DMS 273 (cell line): ENCODE measurements at regions not wholly inside any gene's neighbourhood (a gene's known extent, or its start where the extent isn't known, plus 50 kb on each side); places are given as distances from the start of the nearest gene placed in this dataset.

Experiments used
- DNase-seq: peaks from one replicate; lab custom pipeline; 2025; ENCODE audit not compliant: unreplicated experiment; lab: John Stamatoyannopoulos, UW

DNA sequence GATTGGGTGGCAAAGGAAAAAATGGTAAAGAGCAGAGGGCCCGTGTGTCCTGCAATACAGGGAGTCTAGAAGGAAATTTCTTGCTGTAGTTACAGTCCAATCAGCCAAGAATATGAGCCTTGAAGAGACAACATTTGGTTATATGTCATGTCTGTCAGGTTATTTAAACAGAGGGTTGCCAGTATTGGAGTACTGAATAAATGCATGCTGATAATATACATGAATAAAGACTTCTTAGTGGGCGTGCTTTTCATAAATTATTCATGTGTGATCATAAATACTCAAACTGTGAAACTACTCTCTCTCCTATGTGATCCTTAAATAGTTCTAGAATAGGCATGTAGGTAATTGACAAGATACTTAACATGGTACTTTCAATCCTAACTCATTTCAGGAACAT is 249.0 kb downstream of the CRPPA start:
- no peak for DNase-seq

DNA sequence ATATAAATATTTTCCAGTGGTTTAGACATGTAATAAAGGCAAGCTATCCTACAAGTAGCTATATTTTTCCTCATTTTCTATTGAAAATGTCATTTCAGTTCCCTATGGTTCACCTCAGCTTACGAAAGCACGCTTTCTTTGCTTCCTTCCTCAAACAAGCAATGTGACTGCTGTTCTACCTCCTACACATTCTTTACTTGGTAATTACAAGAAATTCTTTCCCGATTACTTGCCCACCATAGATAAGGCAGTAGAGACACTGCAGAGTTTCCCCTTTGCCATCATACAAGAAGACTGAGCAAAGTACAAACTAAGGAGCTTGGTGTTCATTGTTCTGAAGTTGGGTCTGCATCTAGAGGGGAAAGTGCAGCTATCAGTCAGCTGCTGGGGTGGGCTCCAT is 249.4 kb downstream of the CRPPA start:
- no peak for DNase-seq

DNA sequence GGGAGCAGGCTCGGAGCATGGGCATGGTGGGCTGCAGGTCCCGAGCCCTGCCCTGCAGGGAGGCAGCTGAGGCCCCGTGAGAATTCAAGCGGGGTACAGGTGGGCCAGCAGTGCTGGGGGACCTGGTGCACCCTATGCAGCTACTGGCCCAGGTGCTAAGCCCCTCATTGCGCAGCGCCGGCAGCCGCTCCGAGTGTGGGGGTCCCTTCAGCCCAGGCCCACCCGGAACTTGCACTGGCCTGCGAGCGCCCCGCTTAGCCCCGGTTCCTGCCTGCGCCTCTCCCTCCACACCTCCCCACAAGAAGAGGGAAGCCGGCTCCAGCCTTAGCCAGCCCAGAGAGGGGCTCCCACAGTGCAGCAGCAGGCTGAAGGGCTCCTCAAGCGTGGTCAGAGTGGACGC is 250.7 kb downstream of the CRPPA start:
- DNase-seq = no peak

DNA sequence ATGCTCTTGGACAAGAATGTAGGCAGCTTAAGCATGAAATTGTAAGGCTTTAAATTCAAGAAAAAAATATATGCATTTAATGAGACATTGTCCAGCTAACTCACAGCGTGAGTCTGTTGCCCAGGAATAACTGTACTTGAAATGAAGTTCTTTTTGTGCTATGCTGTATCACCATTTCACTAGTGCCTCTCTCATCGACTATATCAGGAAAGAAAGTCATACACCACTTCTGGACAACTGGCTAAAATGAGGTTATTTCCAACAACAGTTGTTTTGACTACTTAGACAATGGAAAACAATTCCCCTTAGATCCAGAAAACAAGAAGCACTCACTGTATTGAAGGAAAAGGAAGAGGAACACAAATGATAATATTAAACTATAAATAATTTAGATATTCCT is 251.8 kb downstream of the CRPPA start:
- DNase-seq = no peak

DNA sequence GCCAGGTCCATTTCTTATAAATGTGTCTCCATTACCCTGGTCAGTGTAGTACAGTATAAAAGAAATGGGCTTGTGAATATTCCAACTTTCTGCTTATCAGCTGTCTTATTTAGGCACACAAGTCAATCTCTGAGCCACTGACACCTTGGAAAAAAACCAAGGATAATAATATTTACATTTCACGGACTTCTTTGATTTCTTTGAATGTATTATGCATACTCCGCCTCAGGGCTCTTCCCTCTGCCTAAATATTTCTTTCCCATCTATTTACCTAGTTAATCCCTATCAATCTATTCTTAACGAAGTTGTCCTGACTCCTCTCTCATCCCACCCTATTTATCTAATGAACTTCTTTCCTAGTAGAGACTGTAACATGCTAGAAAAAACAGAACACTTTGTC is 253.8 kb downstream of the CRPPA start:
- DNase-seq = no peak

DNA sequence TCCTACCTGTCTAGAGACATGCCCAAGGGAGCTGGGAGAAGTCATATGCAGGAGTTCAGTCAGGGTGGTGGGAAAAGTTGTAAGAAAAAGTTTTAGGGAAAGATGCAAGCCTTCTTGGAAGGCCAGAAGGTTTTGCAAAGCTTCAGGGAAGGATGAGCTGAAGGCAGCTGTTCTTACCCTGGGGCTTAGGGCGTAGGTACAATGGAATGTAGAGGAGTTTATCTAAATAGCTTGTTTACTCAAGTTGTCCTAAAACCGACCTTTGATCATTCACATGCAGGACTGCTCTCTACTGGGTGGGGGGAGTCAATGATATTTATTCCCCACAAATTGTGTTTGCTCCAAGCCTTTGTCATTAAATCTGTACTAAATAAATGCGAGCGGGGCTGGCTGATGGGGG is 277.0 kb downstream of the CRPPA start:
- no peak for DNase-seq

DNA sequence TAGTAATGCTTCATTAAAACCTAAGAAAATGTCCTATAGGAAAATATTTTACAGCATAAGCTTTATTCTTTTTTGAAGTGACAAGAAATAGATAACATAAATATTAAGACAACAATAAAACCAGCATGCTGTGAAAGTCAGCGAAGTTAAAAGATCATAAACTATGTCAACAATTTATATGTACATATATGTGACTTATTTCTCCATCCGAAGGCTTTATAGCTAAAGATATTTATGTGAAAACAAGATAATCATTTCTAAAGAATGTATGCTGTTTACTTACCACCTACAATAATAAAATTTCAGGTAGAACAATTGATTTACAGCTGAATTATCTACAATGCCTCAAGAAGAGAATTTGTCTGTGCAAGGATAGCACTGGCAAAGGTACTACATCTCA is 283.4 kb downstream of the CRPPA start:
- DNase-seq = no peak

DNA sequence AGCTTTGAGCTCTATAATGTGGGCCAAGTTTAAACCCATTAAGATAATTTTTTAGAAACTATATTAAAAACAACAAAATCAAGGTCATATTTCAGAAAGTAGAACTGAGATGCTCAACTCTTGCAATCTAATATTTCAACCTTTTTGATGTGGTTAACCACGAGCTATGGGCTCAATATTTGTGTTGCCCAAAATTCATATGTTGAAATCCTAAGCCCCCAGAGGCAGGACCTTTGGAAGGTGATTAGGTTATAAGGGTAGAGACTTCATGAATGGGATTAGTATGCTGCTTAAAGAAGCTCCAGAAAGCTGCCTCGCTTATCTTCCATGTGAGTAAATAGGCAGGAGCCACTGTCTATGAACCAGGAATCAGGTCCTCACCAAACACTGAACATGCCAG is 284.4 kb downstream of the CRPPA start:
- DNase-seq = no peak

DNA sequence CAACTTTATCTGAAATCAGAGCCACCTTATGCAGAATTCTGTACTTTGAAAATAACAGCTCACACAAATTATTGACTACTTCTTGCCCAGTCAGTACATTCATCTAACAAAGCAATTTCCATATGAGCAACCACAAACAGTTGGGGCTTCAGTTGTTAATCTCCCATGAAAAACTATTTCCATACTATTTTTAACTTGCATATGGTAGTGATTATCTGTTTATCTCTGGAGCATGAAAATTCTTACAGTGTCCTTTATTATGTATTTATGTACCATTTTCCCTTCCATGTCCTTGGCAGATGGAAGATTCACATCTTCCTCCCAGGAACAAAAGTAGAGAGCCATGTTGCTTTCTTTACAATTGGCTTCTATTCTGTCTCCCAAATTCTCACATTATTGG is 285.7 kb downstream of the CRPPA start:
- DNase-seq = no peak

DNA sequence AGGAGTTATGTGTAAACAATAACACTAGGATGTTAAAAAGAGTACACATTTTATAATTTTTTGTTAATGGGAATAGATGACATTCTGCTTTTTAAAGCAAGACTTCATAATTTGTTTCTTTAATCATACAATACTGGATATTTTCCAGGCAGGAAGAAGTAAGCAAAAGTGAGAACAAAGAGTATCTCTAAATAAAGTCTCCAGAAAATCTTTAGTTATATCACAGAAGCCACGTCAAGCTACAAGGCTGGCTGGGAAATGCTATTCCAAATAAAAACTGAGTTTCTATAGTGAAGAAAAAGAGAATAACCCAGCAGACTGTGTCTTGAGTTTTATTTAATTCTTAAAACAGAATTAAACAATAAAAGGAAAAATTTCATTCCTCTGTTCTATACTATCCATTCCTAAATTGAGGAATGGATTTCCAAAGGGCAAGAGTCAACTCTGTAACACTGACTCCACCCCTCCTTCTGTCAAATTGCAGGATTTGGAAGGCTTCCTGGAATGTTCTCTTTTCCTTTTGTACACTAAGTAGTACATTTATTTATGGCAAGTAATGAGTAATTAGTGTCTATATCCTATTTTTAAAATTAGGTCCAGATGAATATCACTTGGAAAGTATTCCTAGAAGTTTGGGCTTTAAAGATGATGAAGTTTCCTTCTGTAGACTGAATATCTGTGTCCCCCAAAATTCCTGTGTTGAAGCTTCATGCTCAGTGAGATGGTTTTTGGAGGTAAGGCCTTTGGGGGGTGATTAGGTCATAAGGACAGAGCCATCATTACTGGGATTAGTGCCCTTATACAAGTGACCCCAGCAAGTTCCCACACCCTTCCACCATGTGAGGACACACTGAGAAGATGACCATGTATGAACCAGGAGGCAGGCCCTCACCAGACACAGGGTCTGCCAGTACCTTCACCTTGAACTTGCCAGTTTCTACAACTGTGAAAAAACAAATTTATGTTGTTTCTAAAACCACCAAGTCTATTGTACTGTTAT is 290.9 kb downstream of the CRPPA start:
- peak; percentile 47 for DNase-seq

DNA sequence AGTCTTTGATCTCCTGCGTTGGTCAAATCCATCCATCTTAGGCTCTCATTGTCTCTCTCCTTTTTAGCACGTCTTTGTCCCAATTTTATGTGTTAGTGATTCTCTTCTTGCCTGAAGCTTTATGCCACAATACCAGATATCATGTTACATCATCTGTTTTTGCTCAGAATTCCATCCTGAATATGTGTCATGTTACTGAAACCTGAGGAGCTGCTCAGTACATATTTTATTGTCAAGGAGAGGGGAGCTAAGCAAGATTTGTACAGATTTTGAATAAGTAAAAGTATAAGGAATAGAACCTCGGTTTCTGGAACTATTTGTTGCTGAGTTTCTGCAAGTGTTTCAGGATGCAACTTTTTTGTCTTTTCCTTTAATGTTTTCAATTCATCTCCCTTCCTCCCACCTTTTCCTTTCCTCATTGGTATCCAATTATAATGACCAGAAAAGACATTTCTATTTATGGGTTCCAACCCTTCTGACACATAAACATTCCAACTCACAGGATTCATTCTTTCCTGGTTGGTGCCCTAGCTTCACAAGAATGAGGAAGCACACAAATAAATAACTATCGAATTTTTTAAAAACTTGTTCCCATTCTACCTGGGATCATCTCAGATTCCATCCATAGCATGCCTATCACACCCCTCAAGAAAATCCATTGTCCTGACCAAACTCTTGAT is 291.8 kb downstream of the CRPPA start:
- DNase-seq = peak; percentile 40

DNA sequence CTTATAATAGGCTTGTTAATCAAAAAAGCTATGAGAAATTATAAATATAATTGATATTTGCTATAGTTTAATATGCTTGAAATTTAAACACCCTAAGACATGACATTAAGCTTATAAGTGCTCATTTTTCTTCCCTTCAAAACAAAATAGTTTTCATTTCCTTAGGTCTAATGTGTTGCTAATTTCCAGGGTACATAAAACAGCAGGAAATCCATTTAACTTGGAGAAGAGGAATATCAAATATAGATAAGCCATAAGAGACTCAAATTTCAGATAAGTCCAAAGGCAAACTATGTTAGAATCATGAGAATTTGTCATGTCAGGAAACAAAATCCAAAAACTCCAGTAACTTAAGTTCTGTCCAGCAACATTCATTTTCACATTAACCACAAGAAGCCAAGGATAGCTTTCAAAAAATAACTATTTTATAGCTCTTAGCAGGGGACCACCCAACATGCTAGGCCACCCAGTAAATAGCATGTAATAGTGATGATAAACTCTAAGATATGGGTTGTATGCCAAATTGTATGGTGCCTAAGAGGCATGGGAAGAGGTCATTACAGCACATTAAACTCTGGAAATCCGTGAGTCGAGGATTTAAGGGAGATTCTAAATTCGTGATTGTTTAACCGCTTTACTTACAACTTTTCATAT is 298.1 kb downstream of the CRPPA start:
- no peak for DNase-seq

DNA sequence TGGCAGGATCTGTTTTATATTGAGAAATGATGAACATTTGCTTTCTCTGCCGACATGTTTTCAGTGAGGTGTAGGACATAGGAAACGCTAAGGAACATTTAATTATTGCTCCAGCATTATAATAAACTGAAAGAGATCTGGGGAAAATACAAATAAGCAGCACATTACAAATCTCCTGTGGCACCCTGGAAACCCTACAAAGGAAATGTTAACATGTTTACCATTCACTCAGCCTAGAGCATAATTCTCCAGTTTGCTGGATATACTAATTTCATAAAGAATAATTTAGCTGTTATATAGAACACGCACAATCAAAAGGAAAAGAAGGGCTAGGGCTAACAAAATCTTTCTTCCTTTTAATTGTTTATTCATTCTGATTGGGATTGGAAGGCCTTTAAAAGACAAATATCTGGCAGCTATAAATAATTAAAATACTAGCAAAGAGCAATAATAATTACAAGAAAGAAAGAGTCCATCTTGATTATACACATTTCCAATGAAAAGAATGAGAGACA is 299.4 kb downstream of the CRPPA start:
- DNase-seq = no peak

DNA sequence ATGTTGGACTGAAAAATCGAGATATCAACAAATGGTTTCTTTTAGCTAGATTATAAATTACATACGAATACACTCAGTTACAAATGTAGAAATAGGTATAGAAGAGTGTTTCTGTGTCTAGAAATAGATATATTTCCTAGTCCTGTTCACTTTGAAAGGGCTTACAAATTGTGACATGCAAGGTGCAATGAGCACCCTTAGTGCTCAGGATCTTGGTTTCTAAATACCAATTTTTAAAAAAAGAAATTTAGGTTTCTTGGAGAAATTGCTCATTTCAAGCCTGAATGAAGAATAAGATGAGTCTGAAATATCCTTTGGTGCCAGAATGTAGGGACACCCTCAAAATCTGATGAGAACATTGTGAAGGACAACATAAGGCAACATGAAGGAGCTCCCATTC is 306.0 kb downstream of the CRPPA start:
- no peak for DNase-seq

DNA sequence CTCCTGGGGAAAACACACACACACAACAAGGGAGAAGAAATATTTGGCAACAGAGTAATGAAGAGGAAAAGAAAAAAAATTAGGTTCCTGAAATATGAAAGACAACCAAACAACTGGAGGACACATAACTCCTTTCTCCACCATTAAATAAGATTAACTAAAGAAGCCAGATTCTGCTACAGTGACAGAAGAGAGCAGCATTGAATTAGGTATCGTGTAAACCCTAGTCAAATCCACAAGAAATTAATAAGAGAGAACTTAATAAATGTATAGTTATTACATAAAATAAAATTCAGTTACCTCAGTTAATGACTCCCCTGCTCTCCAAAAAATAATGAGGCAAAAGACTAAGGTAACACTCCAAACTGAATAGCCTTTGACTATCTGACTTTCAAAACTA is 306.7 kb downstream of the CRPPA start:
- peak; percentile 43 for DNase-seq

DNA sequence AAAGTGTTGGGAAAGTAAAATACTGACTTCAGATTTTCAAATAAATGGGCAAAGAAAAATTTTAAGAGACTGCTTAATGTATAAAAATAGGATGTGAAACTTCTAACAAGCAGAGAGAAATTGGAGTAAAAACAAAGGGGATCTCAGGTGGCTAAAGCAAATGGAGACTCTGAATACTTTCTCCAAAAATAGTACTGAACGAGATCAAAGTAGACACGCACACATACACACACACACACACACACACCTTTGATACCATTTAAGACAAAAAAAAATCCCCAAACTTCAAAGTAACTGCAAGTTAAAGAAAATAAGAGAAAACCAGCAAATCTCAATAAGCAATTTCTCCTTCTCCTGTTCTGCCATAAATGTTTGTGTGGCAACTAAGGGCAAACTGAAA is 307.3 kb downstream of the CRPPA start:
- no peak for DNase-seq

DNA sequence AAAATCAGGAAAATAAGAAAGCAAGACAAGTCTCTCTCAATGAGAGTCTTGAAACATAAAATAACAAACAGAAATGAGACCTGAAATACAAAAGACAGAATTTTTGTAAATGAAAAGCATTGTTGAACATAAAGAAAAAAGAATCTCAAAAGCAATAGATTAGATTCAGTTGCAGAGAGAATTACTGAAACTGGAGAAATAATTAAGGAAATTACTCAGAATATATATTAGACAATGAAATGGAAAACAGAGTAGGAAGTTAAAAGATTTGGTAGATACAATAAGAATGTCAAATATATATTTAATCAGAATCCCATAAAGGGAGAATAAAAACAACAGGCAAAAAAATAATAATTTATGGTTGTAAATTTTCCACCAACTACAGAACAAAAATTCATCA is 308.3 kb downstream of the CRPPA start:
- no peak for DNase-seq

DNA sequence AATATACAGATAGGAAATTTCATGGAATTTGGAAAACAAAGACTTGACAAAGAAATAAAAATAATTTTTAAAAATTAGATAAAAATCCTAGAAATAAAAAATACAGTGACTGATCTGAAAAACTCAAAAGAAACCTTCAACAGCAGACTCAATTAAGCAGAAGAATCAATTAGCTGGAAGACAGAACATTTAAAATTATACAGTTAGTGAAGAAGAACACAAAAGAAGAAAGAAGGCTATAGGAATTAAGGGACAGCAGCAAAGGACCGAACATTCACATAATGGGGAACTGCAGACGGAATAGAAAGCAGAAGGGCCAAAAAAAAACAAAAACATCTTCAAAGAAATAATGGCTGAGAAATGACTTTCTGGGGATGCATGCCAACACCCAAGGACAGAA is 314.5 kb downstream of the CRPPA start:
- no peak for DNase-seq

DNA sequence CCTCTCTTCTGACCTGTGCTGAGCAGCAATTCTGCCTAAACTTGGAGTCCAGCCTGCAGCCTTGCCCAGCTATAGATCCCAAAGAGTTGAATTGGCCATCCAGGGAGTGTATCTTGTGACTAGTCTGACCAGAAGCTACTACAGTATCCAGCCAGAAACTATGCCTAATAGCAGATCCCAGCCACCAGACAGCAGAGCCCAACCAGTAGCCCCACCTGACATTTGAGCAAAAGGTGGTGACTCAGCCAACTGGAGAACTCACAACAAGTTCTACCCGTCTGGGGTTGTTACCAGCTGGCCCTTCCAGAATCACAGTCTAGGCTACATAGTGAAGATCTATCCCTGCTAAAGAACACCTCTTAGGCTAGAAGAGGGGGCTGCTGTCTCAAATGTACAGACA is 315.0 kb downstream of the CRPPA start:
- DNase-seq = no peak

DNA sequence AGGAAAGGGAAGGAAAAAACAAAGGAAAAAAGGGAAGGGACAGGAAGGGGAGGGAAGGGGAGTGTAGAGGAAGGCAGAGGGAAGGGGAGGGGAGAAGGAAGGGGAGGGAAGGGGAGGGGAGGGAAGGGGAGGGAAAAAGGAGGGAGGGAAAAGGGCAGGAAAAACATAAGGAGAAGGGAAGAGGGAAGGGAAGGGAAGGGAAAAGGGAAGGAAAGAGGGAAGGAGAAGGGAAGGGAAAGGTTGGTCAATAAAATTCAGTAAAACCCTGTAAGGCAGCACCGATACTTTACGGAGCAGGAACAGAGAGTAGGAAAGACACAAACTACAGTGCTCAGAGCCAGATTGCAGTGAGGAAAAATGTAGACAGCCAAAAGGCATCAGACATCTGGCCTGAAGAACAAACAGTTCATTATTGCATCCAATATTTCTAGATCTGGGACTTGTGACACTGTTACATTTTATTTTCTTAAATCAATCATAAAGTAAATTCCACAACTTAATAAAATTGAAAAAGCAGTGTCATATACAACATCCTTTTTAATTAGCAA is 322.0 kb downstream of the CRPPA start:
- no peak for DNase-seq

DNA sequence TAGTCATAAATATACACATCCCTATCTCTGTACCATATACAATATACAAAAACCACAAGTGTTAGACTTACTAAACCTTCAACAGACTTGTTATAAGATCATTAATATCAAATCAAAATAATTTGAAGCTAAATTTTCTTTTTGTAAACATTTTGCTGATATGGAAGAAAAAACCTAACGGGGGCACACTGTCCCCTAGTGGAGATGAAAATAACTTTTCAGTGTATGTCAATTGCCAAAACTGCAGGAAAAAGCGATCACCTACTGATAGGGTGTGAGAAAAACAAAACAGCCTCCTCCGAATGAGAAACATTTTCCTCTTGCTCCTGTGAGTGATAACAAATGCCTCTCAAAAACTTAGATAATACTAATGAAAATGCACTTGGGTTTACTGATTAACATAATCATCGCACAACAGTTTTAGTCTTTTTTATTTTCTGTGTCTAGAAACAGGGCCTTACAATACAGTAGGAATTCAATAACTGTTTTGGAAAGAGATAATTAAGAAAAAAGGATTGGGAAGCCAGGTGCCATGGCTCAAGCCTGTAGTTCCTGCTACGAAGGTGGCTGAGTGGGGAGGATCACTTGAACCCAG is 322.7 kb downstream of the CRPPA start:
- DNase-seq = peak; percentile 40
